ENCODE measurements at regions not wholly inside any gene's neighbourhood (a gene's known extent, or its start where the extent isn't known, plus 50 kb on each side); places are given as distances from the start of the nearest gene placed in this dataset.
"Not testable (repeated sequence)": the region's sequence is repeated elsewhere in the genome, so short reads cannot be mapped to it uniquely, and the experiment has no call there.

DNA sequence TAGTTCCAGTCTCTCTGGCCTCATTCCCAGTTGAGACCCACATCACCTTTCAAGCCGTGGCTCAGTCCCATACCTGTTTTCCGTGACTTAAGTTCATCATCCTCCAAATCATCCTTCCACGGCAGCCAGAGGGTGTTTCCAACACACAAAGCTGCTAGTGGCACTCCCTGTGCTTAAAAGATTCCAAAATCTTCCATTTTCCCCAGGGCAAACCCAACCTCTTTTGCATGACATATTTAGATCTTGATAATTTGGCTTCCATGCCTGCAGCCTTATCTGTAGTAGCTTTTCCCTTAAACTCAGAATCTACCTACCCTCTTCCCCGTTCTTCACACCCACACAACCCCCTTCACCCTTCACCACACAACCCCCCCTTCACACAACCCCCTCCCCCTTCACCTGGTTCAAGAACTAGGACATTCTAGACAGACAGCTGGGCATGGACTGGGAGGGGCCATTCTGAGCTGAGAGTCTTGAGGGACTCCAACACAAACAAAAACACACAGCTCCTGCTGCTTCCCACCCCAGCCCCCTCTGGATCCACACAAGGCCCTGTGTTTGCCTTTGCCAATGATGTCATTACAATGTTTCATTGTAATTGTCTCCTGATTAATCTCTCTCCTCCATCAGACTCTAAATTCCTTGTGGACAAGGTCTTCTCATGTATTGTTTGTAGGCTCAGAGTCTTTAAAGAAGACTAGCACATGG lies 268.2 kb downstream of the SH3GL2 start:
- DNase-seq (ENCODE audit: low read depth), result no peak

DNA sequence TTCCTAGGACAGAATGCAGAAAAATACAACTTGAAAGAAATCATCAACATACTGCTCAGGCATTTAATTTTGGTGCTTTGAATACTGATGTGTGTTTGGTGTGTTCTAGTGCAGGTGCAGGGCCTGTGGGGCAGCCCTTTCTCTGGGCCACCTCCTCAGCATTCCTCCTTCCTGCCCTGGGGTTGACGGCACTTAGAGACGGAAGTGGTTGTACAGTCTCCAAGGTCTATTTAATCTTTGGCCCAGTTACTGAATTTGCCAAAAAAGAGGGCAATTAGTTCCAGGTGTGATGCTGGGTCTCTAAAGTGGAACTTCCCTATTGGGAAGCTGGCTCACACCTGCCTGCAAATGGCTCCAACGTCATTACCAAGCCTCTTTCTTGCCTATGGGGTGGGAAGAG lies 269.0 kb downstream of the SH3GL2 start:
- no peak for DNase-seq (ENCODE audit: low read depth)

DNA sequence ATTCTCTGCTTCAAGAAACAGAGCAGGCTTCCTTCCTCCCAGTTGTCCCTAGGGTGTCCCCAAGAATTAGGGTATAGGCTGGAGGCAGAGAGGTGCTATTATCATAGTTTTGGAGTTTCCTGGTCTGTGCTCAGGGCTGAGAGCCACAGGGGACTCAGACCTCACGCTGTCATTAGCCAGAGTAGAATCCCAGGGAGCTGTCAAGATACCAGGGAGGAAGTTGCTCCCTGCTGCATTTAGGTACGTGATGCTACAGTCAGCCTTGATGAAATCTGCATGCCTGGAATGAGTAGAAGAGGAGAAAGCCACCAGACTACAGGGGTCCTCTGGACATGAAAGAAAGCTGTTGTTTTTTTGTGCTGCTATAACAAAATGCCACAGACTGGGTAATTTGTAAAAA lies 273.2 kb downstream of the SH3GL2 start:
- no peak for DNase-seq (ENCODE audit: low read depth)

DNA sequence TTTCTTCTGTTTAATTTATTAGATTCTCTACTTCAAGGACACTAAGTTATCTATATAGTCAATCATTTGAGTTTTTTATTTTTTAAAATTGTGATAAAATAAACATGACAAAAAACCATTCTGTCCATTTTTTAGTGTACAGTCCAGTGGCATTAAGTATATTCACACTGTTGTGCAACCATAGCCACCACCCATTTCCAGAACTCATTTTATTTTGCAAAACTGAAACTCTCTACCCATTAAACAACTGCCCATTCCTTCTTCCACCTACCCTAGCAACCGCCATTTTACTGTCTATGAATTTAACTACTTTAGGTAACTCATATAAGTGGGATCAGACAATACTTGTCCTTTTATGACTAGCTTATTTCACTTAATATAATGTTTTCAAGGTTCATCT lies 275.6 kb downstream of the SH3GL2 start:
- DNase-seq (ENCODE audit: low read depth), result no peak

DNA sequence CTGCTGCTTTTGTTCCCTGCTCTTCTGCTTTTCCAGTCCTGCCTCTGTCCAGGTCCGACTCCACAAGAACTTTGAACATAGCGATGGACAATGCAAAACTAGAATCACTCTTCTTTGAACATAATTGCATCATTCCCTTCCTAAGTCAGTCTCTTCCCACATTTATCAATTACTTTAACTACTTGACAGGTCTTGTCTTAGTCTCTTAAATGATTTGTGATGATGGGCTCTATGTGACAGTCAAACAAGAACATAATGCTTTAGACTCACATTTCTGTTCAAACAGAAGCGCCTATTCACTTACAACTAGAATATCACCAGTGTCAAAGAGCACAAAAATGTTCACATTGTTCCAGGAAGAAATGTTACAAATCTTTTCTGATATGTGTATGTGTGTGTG lies 278.1 kb downstream of the SH3GL2 start:
- DNase-seq (ENCODE audit: low read depth), result no peak

DNA sequence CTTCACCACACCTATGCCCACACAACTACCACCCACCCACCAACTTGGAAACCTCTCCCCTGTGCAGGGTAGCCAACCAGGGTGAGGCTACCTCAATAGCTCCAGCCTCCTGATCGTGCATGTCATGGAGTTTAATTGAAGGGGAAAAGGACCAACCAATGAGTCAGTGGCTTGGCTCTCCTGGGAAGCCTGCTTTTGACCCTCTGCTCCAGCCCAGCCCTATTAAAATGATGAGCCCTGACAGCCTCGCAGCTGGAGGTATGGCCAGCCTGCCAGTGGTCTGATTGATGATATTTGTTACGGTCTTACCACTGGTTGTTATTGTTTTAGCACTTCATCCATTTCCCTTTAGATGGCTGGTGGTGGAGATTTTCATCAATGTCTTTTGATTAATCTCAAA lies 280.4 kb downstream of the SH3GL2 start:
- no peak for DNase-seq (ENCODE audit: low read depth)

DNA sequence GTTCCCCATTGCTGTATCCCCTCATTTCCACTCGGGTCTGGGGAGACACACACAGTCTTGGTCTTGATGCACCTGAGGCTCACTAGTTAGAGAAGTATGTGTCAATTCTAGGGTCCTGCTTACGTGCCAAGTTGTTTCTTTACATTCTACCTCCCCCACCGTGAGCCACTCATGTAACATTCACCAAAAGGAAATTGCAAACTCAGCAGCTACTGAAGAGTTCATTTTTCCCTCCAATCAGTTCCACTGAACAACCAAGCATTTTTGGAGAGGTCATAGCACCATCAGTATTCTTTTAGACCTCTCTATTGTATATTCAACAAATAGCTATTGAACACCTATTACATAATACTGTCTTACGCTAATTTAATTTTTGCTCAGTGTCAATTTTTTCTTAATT lies 281.1 kb downstream of the SH3GL2 start:
- DNase-seq (ENCODE audit: low read depth), result no peak

DNA sequence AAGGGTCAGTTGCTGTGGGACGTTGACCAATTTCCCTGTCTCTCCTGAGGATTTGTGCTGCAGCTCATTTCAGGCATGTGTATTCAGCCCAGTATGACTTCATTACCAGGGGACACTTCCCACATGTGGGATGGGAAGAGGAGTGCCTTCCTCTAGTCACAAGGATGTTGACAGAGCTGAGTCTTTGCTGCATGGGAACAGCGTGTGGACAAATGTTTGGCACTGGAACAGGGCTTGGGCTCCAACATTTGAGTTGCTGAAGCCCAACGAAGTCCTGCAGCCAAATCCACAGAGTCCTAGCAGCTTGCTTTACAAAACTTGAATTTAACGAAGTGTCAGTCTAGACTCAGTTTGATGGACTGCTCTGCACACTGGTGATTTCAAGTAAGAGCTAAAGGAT lies 283.2 kb downstream of the SH3GL2 start:
- no peak for DNase-seq (ENCODE audit: low read depth)

DNA sequence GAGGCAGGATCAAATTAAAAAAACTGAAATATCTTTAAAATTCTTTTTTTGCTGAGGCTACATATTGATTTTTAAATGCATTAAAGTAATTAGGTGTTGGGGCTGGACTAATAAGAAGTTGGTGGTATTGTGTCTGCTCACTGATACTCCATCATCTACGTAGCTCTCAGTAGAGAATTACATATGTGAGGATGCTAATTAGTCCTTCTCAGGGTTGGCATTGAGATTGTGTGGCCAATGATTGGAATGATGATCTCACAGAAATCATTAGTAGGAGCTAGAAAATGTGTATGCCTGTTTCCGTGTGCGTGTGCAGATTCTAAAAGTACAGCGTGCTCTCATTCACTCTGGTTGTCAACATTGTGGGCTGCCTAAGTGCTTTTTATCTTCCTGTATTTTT lies 283.8 kb downstream of the SH3GL2 start:
- DNase-seq (ENCODE audit: low read depth), result no peak

DNA sequence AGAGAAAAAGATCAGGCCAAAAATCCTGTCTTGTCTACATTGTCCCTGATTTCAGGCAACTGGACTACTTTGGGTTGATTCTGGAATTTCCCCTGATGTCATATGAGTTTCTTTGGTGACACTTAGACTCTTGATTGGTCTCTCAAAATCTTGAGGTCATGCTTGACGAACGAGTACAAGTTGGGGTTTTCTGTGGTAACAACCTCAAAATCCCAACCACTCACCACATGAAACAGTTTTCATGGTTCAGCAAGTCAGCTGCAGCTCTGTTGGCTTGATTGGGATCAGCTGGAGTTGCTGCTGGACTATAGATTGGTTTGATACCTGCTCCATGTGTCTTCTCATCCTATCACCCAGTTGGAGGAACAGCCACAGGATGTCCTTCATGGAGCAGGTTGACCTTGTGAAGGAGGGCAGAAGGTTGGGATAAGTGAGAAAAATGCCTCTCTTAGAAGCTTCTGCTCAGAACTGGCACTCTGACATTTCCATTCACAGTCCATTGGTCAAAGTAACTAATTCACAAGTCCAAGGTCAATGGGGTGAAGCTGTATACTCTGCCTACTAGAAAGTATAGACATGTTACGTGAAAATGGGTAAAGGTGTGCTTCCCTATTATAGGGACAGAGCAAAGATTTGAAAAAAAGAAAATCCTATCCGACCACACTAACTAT lies 284.5 kb downstream of the SH3GL2 start:
- no peak for DNase-seq (ENCODE audit: low read depth)

DNA sequence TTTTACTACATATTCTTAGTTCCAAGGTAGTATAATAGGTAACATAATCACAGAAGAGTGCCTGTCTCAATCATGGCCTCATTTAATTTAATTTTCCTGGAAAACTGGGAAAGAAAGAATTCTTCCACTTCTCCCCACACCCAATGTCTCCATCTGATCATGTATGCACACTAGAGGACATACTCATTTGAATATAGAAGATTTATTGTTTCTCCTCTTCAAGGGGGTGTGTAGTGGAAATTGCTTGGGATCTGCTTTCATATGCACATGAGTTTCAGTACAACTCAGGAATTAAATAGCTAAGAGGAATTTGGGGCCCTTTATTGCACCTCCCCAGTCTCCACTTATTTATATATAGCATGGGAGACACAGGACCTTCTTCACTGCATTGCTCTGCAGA lies 285.1 kb downstream of the SH3GL2 start:
- DNase-seq (ENCODE audit: low read depth), result no peak

DNA sequence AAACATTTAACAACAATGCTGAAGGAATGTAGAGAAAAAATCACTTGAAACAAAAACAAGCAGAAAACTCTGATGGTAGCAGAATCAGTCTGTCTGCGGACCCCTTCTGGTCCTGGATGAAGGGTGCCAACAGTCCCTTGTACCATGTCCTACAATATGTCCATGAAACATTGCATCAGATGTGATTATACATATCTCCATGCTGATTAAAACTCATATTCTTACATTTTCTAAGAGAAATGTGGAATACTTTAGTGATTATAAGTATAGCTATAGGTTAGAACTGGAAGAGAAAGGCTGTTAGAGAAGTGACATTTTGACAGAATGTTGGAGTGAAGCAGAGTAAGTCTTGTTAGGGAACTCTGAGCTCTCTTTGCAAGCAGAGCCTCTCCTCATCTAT lies 286.1 kb downstream of the SH3GL2 start:
- DNase-seq (ENCODE audit: low read depth), result no peak

DNA sequence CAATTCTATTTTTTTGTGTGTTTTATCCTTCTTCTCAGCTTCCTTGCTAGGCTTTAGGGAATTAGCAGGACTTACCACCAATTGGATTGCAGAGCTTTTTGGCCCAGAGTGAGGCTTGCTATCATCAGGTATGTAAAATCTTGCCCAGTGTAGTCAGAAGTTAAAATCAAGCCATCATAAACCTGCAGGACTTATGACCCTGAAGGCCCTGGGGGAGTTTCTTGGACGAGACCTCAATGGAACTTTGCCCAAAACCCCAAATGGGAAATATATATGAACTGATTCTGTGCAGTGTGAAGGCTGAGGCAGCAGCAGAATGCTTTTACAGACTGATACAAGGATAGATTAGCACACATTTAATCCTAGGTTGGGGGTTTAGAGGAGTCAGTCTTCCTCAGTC lies 287.0 kb downstream of the SH3GL2 start:
- DNase-seq (ENCODE audit: low read depth), result no peak

DNA sequence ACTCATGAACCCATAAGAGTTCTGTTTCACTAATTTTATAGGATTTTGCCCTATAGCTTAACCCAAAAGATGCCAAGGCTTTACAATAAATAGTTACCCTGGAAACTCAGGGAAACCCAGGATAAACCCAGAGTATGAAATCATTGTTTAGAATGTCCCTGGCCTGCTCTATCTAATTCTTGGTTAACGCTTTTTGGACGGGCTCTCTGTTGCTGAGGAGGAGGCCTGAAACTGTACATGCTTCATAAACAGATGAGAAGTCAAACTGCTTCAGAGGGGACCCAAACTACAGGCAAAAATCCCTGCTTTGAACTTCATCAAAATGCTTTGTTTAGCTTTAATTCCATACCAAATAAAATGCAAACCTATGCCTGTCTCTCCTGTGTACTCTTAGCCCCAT lies 291.9 kb downstream of the SH3GL2 start:
- DNase-seq (ENCODE audit: low read depth), result no peak

DNA sequence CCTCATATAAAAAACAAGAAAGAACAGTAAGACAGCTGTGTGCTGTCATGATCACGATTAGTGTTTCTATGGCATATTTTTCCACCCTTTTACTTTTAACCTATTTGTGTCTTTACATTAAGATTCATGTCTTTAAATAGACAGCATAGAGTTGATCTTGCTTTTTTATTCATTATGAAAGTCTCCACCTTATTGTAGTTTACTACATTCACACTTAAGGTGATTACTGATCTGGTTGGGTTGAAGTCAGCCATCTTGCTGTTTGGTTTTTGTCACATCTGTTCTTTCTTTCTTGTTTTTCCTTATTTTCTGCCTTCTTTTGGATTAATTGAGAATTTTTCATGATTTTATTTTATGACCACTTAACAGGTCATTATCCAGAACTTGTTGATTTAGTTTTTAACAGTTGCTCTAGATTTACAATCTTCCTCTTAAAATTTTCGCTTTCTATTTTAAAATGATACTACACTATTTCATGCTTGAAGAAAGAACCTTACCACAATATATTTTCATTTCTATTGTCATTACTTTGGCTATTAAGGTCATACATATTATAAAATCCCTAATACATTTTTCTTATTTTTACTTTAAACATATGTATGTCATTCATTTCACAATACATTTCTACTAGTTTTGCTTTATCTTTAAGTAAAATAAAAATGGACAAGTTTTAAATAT lies 292.5 kb downstream of the SH3GL2 start:
- DNase-seq (ENCODE audit: low read depth), result no peak

DNA sequence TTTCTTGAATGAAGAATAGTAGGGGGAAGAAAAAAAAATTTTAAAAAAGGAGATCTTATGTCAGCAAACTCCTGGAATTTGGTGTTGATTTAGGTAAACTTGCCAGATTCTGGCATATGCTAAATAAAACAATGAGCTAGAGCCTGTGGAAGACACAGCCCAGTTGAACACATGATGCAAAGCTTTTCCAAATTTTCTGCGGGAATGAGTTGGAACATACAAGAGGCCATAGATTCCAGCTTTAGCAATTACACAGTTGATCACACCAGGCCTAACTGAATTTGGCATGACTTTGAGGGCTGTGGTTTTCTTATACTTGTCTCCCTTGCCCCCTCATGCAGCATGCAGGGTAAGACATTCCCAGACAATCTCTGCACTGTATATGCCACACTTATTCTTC lies 297.0 kb downstream of the SH3GL2 start:
- DNase-seq (ENCODE audit: low read depth), result no peak

DNA sequence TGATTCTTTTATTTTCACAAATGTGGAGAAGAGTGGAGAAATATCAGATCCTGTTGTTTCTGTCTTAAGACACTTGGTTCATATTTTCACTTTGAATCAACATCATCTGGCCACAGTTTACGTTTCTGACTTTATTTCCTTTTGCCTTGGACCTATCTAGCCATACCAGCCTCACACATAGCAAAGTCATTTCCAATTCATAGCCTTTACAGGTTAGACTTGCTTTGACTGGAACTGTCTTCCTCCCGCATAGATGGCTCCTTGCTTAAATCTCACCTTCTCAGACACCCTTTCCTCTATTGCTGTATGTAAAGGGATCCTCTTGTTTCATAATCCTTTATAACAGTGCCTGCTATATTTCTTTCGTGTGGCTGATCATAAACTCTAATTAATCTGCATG lies 297.8 kb downstream of the SH3GL2 start:
- DNase-seq (ENCODE audit: low read depth), result no peak

DNA sequence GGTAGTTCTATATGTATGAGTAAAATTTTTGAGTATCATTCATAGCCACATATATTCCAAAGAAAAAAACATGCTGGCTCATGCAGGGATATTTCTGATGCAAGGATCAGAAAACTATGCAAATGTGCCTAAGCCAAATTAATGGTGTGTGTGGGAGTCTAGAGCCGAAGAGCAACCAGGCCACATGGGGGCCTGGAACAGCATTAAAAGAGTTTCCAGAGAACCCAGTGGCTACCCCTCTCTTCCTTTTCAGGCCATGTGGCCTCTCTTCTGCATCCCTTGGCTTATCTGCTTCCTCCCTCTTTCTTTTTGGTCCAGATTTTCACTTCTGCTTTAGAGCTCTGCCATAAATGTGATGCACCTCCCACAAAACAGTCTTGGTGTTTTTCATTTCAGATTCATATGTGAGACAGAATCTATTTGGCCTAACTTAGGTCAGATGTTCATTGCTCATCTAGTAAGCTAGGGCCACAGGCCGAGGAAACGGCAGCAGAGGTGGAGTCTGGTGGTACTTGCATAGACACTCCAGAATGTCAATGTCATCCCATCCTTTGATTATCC lies 300.0 kb downstream of the SH3GL2 start:
- no peak for DNase-seq (ENCODE audit: low read depth)

DNA sequence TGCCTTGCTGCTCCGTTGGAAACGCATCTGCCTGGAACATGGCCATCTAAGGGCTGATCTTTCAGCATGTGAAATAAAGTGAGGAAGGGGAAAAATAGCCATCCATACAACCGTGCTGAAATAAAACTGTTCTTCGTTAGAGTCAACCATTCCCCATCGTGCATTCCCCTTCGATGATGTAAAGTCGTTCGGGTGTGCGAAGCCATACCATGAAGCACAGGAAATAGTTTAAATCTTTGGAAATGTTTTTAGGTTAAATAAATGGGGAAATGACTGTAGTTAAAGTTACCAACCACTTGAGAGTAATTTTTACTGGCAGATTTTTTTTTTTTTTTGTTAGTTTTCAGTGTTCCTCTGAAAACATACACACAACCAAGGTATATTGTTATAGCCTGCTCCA lies 302.5 kb downstream of the SH3GL2 start:
- DNase-seq (ENCODE audit: low read depth), result no peak

DNA sequence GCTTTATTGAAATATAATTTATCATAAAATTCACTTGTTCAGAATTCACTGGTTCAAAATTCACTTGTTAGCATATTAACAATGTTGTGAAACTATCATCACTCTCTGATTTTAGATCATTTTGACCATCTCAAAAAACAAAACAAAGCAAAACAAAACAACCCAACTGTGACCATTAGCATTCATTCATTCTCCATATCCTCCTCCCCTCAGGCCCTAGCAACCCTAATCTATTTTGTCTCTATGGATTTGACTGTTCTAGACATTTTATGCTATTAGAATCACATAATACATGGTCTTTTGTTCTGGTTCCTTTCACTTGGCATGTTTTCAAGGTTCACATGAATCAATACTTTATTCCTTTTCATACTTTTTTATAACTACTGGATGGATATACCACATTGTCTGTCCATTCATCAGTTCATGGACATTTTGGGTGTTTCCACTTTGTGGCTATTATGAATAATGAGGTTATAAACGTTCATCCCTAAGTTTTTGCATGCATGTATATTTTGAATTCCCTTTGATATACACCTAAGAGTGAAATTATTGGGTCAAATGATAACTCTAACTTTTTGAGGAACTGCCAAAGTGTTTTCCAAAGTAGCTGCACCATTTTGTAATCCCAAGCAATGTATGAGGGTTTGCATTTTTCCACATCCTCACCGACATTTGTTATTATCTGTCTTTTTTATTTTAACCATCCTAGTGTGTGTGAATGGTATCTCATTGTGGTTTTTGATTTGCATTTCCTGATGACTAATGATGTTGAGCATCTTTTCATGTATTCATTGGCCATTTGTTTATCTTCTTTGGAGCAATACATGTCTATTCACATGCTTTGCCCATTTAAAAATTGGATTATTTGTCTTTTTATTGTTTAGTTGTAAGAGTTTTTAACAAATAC lies 304.1 kb downstream of the SH3GL2 start:
- no peak for DNase-seq (ENCODE audit: low read depth)

DNA sequence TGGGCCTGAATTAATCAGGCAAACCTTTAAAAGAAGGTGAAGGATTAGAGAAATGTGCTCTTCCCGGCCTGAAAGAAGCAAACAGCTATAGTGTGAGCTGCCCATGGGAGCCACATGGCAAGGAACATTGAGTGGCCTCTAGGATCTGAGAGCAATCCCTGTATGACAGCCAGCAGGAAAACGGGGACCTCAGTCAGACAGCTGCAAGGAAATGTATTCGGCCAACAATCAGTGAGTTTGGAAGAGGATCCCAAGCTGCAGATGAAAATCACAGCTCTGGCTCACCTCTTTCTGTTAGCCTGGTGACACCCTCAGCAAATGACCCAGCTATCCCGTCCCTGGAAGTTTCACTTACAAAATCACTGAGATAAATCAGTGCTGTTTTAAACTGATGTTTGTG lies 309.2 kb downstream of the SH3GL2 start:
- no peak for DNase-seq (ENCODE audit: low read depth)

DNA sequence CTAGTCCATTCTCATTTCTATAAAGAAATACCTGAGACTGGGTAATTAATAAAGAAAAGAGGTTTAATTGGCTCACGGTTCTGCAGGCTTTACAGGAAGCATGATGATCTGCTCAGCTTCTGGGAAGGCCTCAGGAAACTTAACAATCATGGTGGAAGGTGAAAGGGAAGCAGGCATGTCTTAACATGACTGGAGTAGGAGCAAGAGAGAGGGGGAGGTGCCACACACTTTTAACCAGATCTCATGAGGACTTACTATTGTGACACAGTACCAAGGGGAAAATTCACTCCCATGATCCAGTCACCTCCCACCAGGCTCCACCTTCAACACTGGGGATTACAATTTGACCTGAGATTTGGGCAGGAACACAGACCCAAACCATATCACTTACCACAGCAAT lies 310.1 kb downstream of the SH3GL2 start:
- DNase-seq (ENCODE audit: low read depth), result not testable (repeated sequence)

Measured in activated gamma-delta T cell treated with anti-CD3 and anti-CD28 coated beads, Interleukin-2, amount 50 U/mL, for 16 hours (primary cell).